ELR (cell line): ENCODE measurements at regions not wholly inside any gene's neighbourhood (a gene's known extent, or its start where the extent isn't known, plus 50 kb on each side); places are given as distances from the start of the nearest gene placed in this dataset.
A peak's percentile ranks its signal among the peaks of the same experiment; 100 is the strongest.

Experiments
- DNase-seq: peaks from one replicate; pipeline ENCODE4 v3.0.0-alpha.2; 2015; ENCODE audit warnings: low read depth

DNA sequence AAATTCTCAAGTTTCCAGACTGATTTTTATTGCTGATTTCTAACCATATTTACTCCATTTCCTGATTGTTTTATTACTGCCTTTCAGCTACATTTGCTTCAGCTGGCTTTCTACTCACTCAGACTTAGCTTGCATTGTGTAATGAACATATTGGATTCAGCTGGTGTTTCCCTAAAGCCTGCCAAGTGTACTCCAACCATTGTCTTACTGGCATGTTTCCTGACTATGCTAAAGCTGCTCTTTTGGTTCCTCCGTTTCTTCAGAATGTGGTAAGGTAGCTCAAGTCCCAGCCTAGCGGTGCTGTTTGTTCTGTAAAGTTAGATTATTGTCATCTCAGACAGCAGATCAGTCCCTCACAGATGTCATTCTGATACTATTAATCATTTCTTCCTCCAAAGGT is 53.1 kb upstream of the GLRA2 start:
- DNase-seq, result no peak

GRCh38 chrX:14449773-14450172 is 79.6 kb upstream of the GLRA2 start:
- DNase-seq, result no peak

DNA sequence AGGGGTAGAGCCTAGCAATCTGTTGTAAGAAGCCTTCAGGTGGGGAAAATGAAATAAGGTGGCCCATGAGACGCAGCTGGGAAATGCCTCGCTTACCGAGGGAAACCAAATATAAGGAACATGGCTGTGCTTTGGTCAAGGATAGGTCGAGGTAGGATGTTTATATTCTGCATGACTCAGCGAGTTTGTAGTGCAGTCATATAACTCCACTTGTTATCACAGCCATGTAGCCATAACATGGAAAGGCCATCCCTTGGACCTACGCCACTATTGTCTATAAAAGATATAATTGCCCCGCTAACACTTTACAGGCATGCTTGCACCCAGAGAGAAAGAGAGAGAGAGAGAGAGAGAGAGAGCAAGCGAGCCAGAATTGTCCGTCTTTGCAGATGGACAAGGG is 80.9 kb upstream of the GLRA2 start:
- DNase-seq, result no peak

DNA sequence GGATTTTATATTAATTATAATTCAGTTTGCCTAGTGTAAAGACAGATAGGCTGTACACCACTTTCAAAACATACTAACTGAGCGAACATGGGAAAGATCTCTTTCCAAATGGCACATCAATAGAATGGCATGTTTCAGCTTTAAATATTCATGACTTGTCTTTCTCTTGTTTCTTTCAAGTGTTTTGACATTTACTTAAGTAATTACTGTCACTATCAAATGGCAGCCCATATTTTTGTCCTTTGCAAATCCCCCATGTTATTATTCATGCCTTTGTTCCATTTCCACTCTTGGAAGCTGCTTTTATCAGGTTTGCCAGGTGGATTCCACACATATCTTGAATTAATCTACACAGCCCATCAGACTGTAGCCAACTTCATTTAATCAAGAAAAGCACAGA is 89.2 kb upstream of the GLRA2 start:
- no peak for DNase-seq

GRCh38 chrX:14427614-14428013 is 101.7 kb upstream of the GLRA2 start:
- no peak for DNase-seq

GRCh38 chrX:14420841-14421240 is 108.5 kb upstream of the GLRA2 start:
- no peak for DNase-seq

GRCh38 chrX:14412686-14413085 is 116.7 kb upstream of the GLRA2 start:
- no peak for DNase-seq

DNA sequence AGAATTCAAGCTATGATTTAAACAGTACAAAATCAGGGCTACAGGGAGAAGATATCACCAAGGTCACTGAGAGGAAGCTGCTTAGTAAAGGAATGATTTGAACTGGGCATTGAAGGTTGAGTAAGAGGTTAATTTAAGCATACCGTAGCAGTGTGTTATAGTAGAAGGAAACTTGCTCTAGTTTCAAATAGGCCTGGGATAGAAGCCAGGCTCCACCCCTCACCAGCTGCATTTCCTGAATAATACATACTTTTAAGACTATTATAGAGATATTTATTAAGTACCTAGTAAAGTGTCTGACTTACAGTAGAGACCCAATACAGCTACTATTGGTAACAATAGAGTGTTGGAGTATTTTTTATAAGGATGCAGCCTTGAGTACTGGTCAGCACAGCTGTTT is 118.0 kb upstream of the GLRA2 start:
- DNase-seq, result no peak

DNA sequence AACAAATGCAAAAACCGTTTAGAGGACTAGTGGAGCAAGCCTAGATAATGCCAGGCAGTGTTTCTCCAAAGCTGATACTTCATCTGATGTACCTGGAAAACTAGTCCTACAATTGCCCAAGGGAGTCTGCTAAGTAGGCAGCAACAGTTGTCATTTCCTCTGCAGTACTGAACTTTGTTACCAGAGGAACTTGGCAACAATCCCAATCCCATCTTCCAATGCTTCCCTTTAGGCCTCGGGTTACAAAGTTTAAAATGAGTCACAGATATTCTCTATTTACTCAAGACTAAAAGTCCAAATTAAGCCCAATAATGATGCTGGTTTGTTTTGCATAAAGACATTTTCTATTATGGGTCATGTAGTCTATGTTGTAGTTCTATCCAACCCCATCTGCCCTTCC is 120.0 kb upstream of the GLRA2 start:
- peak; percentile 4 for DNase-seq

DNA sequence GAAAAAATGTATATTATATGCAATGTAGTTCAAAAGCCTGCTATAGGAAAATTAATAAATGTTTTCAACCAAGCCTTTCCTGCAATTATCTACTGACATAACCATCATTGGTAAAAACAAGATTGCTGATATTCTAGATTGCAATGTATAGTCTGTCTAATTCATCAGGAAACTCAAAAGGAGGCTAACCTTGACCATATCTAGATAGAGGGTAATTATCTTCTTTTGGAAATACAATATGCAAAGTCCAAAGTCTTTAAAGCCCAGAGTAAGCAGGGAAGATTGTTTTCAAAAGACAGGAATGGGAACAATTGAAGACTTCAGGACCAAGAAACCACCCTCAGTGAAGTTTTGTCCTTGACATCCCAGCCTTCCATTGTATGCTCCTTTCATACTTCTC is 123.1 kb upstream of the GLRA2 start:
- DNase-seq, result no peak

GRCh38 chrX:14398725-14399124 is 130.6 kb upstream of the GLRA2 start:
- peak; percentile 5 for DNase-seq

DNA sequence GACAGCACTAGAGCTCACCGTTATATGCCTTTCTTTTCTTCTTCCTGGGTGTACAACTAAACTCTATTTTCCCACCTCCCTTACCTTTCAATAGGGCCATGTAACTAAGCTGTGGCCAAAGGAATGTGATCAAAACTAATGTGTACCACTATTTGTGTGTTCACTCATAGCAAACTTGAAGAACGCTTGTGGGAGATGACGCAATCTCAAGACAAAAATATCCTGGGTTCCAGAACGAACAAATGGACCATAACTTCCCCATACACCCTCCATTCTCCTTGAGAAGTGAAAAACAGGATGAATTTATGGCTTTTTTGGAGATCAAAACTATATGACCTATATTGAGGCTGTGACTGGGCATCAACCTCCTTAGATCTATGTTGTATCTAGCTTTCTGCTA is 139.7 kb upstream of the GLRA2 start:
- no peak for DNase-seq

DNA sequence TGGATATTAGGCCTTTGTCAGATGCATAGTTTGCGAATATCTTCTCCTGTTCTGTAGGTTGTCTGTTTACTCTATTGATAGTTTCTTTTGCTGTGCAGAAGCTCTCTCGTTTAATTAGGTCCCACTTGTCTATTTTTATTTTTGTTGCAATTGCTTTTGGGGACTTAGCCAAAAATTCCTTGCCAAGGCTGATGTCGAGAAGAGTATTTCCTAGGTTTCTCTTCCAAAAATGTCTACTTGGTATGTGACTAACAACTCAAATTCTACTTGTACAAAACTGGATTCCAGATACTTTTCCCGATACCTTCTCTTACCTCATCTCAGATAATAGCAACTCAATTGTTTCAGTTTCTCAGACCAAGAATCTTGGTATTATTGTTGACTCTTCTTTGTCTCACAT is 142.4 kb upstream of the GLRA2 start:
- no peak for DNase-seq

DNA sequence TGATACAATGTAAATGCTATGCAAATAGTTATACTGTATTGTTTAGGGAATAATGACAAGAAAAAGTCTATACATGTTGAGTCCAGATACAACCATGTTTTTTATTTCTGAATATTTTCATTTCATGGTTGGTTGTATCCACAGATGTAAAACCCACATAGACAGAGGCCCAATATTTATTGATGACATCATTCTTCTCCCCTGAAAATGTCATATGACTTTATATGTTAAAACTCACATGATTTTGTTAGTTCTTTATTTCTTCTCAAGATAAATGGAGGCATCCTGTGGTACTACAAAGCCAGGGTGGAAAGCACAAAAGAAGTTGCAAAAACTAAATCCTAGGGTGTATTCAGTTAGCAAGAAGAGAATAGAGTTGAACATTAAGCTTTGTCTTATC is 149.3 kb upstream of the GLRA2 start:
- no peak for DNase-seq

- no peak for DNase-seq
These were observed 151.9 kb upstream of the GLRA2 start for GRCh38 chrX:14377427-14377826.

GRCh38 chrX:14363728-14364127 is 165.6 kb upstream of the GLRA2 start:
- DNase-seq, result no peak

DNA sequence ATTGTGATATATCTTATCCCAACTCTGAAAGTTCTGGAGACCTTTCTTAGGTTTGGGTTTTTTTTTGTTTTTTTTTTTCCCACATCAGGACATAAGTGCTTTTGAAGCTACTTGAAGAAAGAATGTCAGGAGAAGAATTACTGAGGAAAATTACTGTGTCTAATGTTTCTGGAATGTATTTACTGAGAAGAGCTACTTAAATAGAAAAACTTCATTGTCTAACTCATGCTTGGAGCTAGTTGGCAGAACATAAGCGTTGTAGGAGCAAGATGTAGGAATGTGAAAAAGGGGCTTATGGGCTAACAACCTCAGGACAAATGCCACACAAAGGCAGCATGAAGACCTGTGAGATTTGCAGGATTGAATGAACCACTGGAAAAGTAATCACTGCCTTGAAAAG is 166.6 kb upstream of the GLRA2 start:
- DNase-seq, result no peak

- DNase-seq, result no peak
These were observed 167.9 kb upstream of the GLRA2 start for GRCh38 chrX:14361435-14361834.

DNA sequence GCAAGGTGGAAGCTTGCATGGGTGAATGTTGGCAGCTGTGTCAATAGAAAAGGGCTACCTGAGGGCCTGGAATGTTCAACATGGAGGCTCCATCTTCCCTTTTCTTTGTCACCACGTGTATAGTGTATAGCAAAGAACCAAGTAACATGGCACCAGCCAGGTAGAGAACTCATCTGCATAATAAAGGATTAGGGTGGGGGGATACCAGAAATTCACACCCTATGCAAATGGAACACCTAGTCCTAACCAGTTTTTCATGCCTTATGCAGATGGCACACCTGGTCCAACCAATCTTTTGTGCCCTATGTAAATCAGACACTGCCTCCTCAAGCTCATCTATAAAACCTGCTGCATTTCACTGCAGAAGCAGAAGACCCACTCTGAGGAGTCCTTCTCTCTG is 169.6 kb upstream of the GLRA2 start:
- DNase-seq, result no peak

DNA sequence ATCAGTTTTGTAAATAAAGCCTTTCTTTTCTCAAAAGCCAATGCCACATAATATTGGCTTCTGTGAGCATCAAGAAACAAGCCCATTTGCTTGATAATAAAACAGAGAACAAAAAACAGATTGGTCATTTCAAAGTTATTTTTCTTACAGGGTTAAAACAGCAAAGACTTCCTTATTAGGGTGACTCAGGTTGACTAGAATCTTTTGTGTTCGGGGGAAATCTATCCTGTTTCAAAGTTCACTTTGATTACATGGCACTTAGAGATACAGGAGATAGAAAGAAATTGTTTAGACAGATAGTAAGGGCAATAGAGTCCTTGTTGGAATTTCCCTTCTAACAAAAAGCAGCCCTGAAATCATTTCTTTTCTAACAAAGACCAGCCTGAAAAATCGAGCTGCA is 170.0 kb upstream of the GLRA2 start:
- no peak for DNase-seq

DNA sequence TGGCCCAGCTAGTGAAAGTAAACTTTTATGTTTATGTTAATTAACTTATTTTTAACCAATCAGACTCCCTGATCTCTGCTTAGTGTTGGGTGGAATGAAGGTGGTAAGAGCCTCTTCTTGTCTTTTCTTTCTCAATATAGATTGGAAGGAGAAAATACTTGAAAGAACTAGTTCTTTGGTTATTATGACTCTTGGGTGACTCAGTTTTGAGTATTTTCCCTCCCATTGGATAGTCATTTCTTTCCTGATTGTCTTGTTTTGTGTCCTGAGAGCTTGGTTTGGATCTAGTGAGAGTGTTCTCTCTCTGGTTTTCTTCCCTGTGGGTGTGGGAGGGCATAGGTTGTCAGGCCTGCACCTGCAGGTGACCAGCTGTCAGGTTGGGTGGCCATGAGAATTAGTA is 172.0 kb upstream of the GLRA2 start:
- no peak for DNase-seq

DNA sequence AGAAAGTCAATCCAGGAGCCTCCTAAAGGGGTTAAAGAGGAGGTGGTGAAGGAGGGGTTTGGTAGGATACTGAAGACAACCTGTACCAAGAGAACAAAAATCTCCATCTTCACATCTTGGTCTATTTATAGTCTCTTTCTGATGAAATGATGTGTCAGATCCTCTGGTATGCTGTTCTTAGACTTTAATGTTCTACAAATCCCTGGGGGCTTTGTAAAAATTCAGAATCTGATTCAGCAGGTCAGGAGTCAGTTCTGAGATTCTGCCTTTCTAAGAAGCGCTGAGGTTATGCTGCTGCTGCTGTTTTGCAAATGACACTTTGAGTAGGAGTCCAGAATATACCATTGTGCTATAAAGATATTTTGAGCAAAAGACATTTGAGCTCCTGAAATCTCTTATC is 172.9 kb upstream of the GLRA2 start:
- DNase-seq, result peak; percentile 19

DNA sequence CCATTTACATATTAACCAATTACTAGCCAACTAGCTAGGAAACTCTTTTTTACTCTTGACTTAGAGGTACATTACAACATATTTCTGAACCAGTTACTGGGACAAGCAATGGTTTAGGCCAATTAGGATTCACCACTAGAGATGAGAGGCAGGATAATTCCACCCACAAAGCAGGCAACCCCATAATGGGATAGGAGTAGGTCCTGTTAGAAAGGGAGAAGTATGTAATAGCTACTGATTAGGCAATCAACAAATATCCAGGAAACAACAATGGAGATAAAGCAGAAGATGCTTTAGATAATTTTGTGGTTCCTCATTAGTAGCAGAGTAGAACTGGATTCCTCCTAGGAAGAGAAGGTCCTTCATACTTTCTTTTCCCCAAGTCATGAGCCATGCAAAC is 173.8 kb upstream of the GLRA2 start:
- no peak for DNase-seq

DNA sequence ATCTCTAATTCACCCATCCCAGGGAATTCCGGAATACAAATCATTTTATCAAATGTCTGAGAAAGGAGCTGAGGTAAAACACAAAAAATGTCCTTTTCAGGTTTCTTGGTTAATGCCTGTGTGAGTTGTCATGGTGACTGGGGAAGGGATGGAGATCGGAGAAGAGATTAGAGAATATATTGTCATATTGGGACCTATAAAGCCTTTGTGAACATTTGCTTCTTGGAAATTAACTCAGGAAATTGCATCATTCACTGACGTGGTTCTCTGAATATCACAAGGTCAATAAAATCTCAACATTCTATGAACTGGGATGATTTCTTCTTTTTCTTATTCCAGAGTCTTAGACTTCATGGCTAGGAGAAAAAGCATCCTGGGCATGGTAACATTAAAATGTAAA is 174.8 kb upstream of the GLRA2 start:
- DNase-seq, result no peak

DNA sequence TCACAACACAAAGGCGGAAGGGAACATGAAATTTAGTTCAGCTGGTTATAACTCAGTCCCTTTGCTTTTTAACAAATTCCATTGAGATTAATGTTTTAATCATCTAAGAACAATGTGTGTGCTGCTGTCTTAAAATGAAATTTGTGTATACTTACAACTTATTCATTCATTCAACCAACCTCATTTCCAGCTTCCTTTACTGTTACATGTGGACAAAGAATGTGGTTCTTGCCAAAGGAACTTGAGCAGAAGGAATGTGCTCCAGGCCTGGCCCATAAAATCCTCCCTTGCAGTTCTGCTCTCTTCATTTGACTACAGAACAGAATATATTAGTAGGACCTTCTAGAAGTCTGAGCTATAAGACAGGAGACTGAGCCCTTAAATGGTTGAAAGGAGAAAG is 176.8 kb upstream of the GLRA2 start:
- no peak for DNase-seq
